ENCODE measurements at regions not wholly inside any gene's neighbourhood (a gene's known extent, or its start where the extent isn't known, plus 50 kb on each side); places are given as distances from the start of the nearest gene placed in this dataset.

- 81% methylated on average over 1 of the region's 1 CpG for WGBS
- intact Hi-C loops (cut with DNase I) = no loop called here
- TF ChIP-seq POLR2AphosphoS5 (IDR thresholded peaks at IDR 0.05) (no peak), CTCF (IDR thresholded peaks at IDR 0.05) (no peak), POLR2A (IDR thresholded peaks at IDR 0.05) (no peak)
- Histone ChIP-seq H3K4me3 (no peak overlapping the region), H3K27me3 (replicated peaks; ENCODE audit: insufficient read depth) (no peaks in the 10 kb centered on the region), H3K4me1 (replicated peaks) (no peaks in the 10 kb centered on the region), H3K36me3 (no peaks in the 10 kb centered on the region), H3K27ac (no peak overlapping the region), H3K9me3 (no peaks in the 10 kb centered on the region)
- DNase-seq (ENCODE audit: low spot score) = no peak
These were observed 103.9 kb upstream of the SYT6 start for GRCh38 chr1:114257554-114257953.

GRCh38 chr1:114253900-114254299 lies 100.2 kb upstream of the SYT6 start:
- Histone ChIP-seq H3K27ac (no peak overlapping the region), H3K27me3 (replicated peaks; ENCODE audit: insufficient read depth) (no peaks in the 10 kb centered on the region), H3K4me1 (replicated peaks) (no peaks in the 10 kb centered on the region), H3K36me3 (no peaks in the 10 kb centered on the region), H3K9me3 (no peaks in the 10 kb centered on the region), H3K4me3 (no peak overlapping the region)
- TF ChIP-seq POLR2AphosphoS5 (IDR thresholded peaks at IDR 0.05) = no peak
- TF ChIP-seq CTCF (IDR thresholded peaks at IDR 0.05) = no peak
- no peak for TF ChIP-seq POLR2A (IDR thresholded peaks at IDR 0.05)
- WGBS = 87% methylated on average over 1 of the region's 1 CpG
- DNase-seq (ENCODE audit: low spot score) = no peak
- intact Hi-C loops (cut with DNase I) = no loop called here

GRCh38 chr1:114251573-114251939 lies 97.9 kb upstream of the SYT6 start:
- intact Hi-C loops (cut with DNase I) = no loop called here
- H3K27ac ChIP-seq = no peak overlapping the region
- no peaks in the 10 kb centered on the region for H3K36me3 ChIP-seq
- H3K4me1 ChIP-seq (replicated peaks) = no peaks in the 10 kb centered on the region
- no peak overlapping the region for H3K4me3 ChIP-seq
- no peak for DNase-seq (ENCODE audit: low spot score)
- H3K9me3 ChIP-seq = no peaks in the 10 kb centered on the region
- no peaks in the 10 kb centered on the region for H3K27me3 ChIP-seq (replicated peaks; ENCODE audit: insufficient read depth)
- TF ChIP-seq POLR2AphosphoS5 (IDR thresholded peaks at IDR 0.05) (no peak), POLR2A (IDR thresholded peaks at IDR 0.05) (no peak), CTCF (IDR thresholded peaks at IDR 0.05) (no peak)
- 96% methylated on average over 4 of the region's 4 CpGs for WGBS

GRCh38 chr1:114250683-114251572 lies 97.3 kb upstream of the SYT6 start:
- Histone ChIP-seq H3K4me3 (no peak overlapping the region), H3K9me3 (no peaks in the 10 kb centered on the region), H3K4me1 (replicated peaks) (no peaks in the 10 kb centered on the region), H3K36me3 (no peaks in the 10 kb centered on the region), H3K27me3 (replicated peaks; ENCODE audit: insufficient read depth) (no peaks in the 10 kb centered on the region), H3K27ac (no peak overlapping the region)
- WGBS = 81% methylated on average over 12 of the region's 12 CpGs
- DNase-seq (ENCODE audit: low spot score) = no peak
- intact Hi-C loops (cut with DNase I) = no loop called here
- TF ChIP-seq CTCF (IDR thresholded peaks at IDR 0.05) (no peak), POLR2A (IDR thresholded peaks at IDR 0.05) (no peak), POLR2AphosphoS5 (IDR thresholded peaks at IDR 0.05) (no peak)

GRCh38 chr1:114249691-114250090 lies 96.0 kb upstream of the SYT6 start:
- TF ChIP-seq POLR2A (IDR thresholded peaks at IDR 0.05) = no peak
- no peak for TF ChIP-seq CTCF (IDR thresholded peaks at IDR 0.05)
- no peak for TF ChIP-seq POLR2AphosphoS5 (IDR thresholded peaks at IDR 0.05)
- Histone ChIP-seq H3K4me3 (no peak overlapping the region), H3K4me1 (replicated peaks) (no peaks in the 10 kb centered on the region), H3K36me3 (no peaks in the 10 kb centered on the region), H3K27me3 (replicated peaks; ENCODE audit: insufficient read depth) (no peaks in the 10 kb centered on the region), H3K9me3 (no peaks in the 10 kb centered on the region), H3K27ac (no peak overlapping the region)
- 83% methylated on average over 10 of the region's 10 CpGs for WGBS
- intact Hi-C loops (cut with DNase I) = no loop called here
- no peak for DNase-seq (ENCODE audit: low spot score)

Data from prostate gland (tissue), 2 donors.